NT2/D1 (cell line): ENCODE measurements at regions not wholly inside any gene's neighbourhood (a gene's known extent, or its start where the extent isn't known, plus 50 kb on each side); places are given as distances from the start of the nearest gene placed in this dataset.

Experiments
- SUZ12 ChIP-seq: IDR thresholded peaks from 2 replicates; pipeline ENCODE4 v1.6.1; 2011; ENCODE audit not compliant: insufficient read length, insufficient read depth; ENCODE audit errors: extremely low read depth
- YY1 ChIP-seq: IDR thresholded peaks from 2 replicates; pipeline ENCODE4 v1.6.1; 2011; ENCODE audit not compliant: insufficient read length, insufficient read depth

DNA sequence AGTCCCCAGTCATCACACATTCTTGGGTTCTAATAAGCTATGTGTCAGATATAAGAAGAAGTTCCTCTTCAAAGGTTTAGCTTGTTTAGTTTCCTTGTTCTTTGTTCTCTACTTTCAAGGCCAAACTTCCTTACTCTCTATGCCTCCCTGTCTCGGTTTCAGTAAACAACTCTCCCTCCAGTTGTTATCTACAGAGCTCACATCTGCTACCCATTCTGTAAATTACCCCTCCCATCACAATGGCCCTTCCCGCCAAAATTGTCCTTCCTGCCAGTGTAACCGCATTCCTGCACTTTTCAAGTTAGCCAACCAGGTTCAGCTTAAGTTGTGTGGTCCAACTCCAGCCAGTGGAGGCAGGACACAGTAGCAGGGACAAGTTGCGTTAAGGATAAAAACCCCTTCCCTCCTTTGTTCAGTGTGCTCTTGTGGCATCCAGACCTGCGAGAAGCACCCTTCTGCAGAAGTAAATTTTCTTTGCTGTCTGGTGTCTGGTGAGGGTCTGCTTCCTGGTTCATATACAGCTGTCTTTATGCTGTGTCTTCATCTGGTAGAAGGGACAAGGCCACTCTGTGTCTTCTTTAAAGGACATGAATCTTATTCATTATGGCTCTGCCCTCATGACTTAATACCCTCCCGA, 342.1 kb upstream of the GRM7 start:
- TF ChIP-seq YY1 (no peak), SUZ12 (no peak)
